BLaER1 (cell line): ENCODE measurements at regions not wholly inside any gene's neighbourhood (a gene's known extent, or its start where the extent isn't known, plus 50 kb on each side); places are given as distances from the start of the nearest gene placed in this dataset.

Source experiments
- H3K27ac ChIP-seq: shearing (Covaris generic); formaldehyde crosslinking; 2 replicates; pipeline ENCODE4 v1.8.1; 2022
- H3K27me3 ChIP-seq: shearing (Covaris generic); formaldehyde crosslinking; 2 replicates; pipeline ENCODE4 v1.8.1; 2022
- H3K36me3 ChIP-seq: shearing (Covaris generic); formaldehyde crosslinking; 2 replicates; pipeline ENCODE4 v1.8.1; 2022
- H3K4me1 ChIP-seq: shearing (Covaris generic); formaldehyde crosslinking; 2 replicates; pipeline ENCODE4 v1.8.1; 2022
- H3K4me2 ChIP-seq: shearing (Covaris generic); formaldehyde crosslinking; 2 replicates; pipeline ENCODE4 v1.8.1; 2022
- H3K4me3 ChIP-seq: shearing (Covaris generic); formaldehyde crosslinking; 2 replicates; pipeline ENCODE4 v1.8.1; 2022
- H3K9ac ChIP-seq: shearing (Covaris generic); formaldehyde crosslinking; 2 replicates; pipeline ENCODE4 v1.8.1; 2022
- H3K9me3 ChIP-seq: shearing (Covaris generic); formaldehyde crosslinking; 2 replicates; pipeline ENCODE4 v1.8.1; 2022
- H4K20me1 ChIP-seq: shearing (Covaris generic); formaldehyde crosslinking; 2 replicates; pipeline ENCODE4 v1.8.1; 2022
- Cebpa-rat ChIP-seq: shearing (Covaris generic); IDR thresholded peaks from 2 replicates; pipeline ENCODE4 v1.8.1; 2022

GRCh38 chr18:22844628-22845027, 88.5 kb upstream of the RBBP8 start:
- Histone ChIP-seq H3K27ac (no peak overlapping the region), H3K4me1 (peaks cover 15% of the 10 kb centered on the region), H3K36me3 (no peaks in the 10 kb centered on the region), H3K27me3 (no peaks in the 10 kb centered on the region), H4K20me1 (no peaks in the 10 kb centered on the region), H3K4me2 (no peak overlapping the region), H3K9ac (no peak overlapping the region), H3K4me3 (no peak overlapping the region), H3K9me3 (no peaks in the 10 kb centered on the region)
- no peak for TF ChIP-seq Cebpa-rat

- Histone ChIP-seq H3K9ac (no peak overlapping the region), H4K20me1 (no peaks in the 10 kb centered on the region), H3K27me3 (no peaks in the 10 kb centered on the region), H3K27ac (no peak overlapping the region), H3K4me1 (peaks cover 15% of the 10 kb centered on the region), H3K4me2 (no peak overlapping the region), H3K4me3 (no peak overlapping the region), H3K9me3 (no peaks in the 10 kb centered on the region), H3K36me3 (no peaks in the 10 kb centered on the region)
- no peak for TF ChIP-seq Cebpa-rat
Observed at GRCh38 chr18:22846088-22846683, 86.9 kb upstream of the RBBP8 start.

- Histone ChIP-seq H3K4me2 (no peak overlapping the region), H3K9ac (no peak overlapping the region), H3K4me3 (no peak overlapping the region), H3K27me3 (no peaks in the 10 kb centered on the region), H3K9me3 (no peaks in the 10 kb centered on the region), H3K27ac (no peak overlapping the region), H3K4me1 (peaks cover 15% of the 10 kb centered on the region), H3K36me3 (no peaks in the 10 kb centered on the region), H4K20me1 (no peaks in the 10 kb centered on the region)
- TF ChIP-seq Cebpa-rat: no peak
Observed at GRCh38 chr18:22846697-22847096, 86.4 kb upstream of the RBBP8 start.

GRCh38 chr18:22847392-22847791, 85.7 kb upstream of the RBBP8 start:
- Histone ChIP-seq H3K27ac (no peak overlapping the region), H3K4me3 (no peak overlapping the region), H3K4me2 (peak overlapping the region; percentile 33), H3K9ac (no peak overlapping the region), H3K4me1 (peaks cover 15% of the 10 kb centered on the region), H3K36me3 (no peaks in the 10 kb centered on the region), H4K20me1 (no peaks in the 10 kb centered on the region), H3K27me3 (no peaks in the 10 kb centered on the region), H3K9me3 (no peaks in the 10 kb centered on the region)
- TF ChIP-seq Cebpa-rat: no peak

GRCh38 chr18:22847867-22848451, 85.2 kb upstream of the RBBP8 start:
- TF ChIP-seq Cebpa-rat: no peak
- Histone ChIP-seq H3K4me1 (peaks cover 15% of the 10 kb centered on the region), H3K27ac (no peak overlapping the region)

GRCh38 chr18:22848615-22849014, 84.5 kb upstream of the RBBP8 start:
- no peak overlapping the region for H3K9ac ChIP-seq
- no peaks in the 10 kb centered on the region for H4K20me1 ChIP-seq
- TF ChIP-seq Cebpa-rat: no peak
- H3K27me3 ChIP-seq: no peaks in the 10 kb centered on the region
- peaks cover 15% of the 10 kb centered on the region for H3K4me1 ChIP-seq
- H3K9me3 ChIP-seq: no peaks in the 10 kb centered on the region
- H3K36me3 ChIP-seq: no peaks in the 10 kb centered on the region
- H3K4me2 ChIP-seq: no peak overlapping the region
- H3K27ac ChIP-seq: no peak overlapping the region
- H3K4me3 ChIP-seq: no peak overlapping the region

More at GRCh38 chr18:22847867-22848451, 85.2 kb upstream of the RBBP8 start:
- Histone ChIP-seq H4K20me1 (no peaks in the 10 kb centered on the region), H3K27me3 (no peaks in the 10 kb centered on the region), H3K4me2 (peak overlapping the region; percentile 33), H3K36me3 (no peaks in the 10 kb centered on the region), H3K4me3 (no peak overlapping the region), H3K9ac (no peak overlapping the region), H3K9me3 (no peaks in the 10 kb centered on the region)

GRCh38 chr18:22856870-22857269, 76.3 kb upstream of the RBBP8 start:
- Histone ChIP-seq H3K27ac (no peak overlapping the region), H3K27me3 (no peaks in the 10 kb centered on the region), H4K20me1 (no peaks in the 10 kb centered on the region), H3K4me3 (no peak overlapping the region), H3K9me3 (no peaks in the 10 kb centered on the region), H3K4me1 (no peaks in the 10 kb centered on the region), H3K9ac (no peak overlapping the region), H3K36me3 (no peaks in the 10 kb centered on the region), H3K4me2 (no peak overlapping the region)
- no peak for TF ChIP-seq Cebpa-rat

- Histone ChIP-seq H3K4me1 (no peaks in the 10 kb centered on the region), H3K4me3 (no peak overlapping the region), H3K36me3 (no peaks in the 10 kb centered on the region), H3K4me2 (no peak overlapping the region), H3K9ac (no peak overlapping the region), H3K27ac (no peak overlapping the region), H3K9me3 (no peaks in the 10 kb centered on the region), H3K27me3 (no peaks in the 10 kb centered on the region), H4K20me1 (no peaks in the 10 kb centered on the region)
- TF ChIP-seq Cebpa-rat: no peak
Observed at GRCh38 chr18:22858121-22858520, 75.0 kb upstream of the RBBP8 start.

- no peaks in the 10 kb centered on the region for H4K20me1 ChIP-seq
- no peaks in the 10 kb centered on the region for H3K9me3 ChIP-seq
- no peak overlapping the region for H3K4me3 ChIP-seq
- H3K36me3 ChIP-seq: no peaks in the 10 kb centered on the region
- no peak overlapping the region for H3K9ac ChIP-seq
- H3K27me3 ChIP-seq: no peaks in the 10 kb centered on the region
- no peak for TF ChIP-seq Cebpa-rat
- no peak overlapping the region for H3K27ac ChIP-seq
- no peak overlapping the region for H3K4me2 ChIP-seq
- H3K4me1 ChIP-seq: no peaks in the 10 kb centered on the region
Observed at GRCh38 chr18:22860807-22861206, 72.3 kb upstream of the RBBP8 start.

- Histone ChIP-seq H3K9me3 (no peaks in the 10 kb centered on the region), H3K27ac (no peak overlapping the region), H4K20me1 (no peaks in the 10 kb centered on the region), H3K9ac (no peak overlapping the region), H3K4me2 (no peak overlapping the region), H3K27me3 (no peaks in the 10 kb centered on the region), H3K4me3 (no peak overlapping the region), H3K36me3 (no peaks in the 10 kb centered on the region), H3K4me1 (no peaks in the 10 kb centered on the region)
- TF ChIP-seq Cebpa-rat: no peak
Observed at GRCh38 chr18:22865354-22866116, 67.6 kb upstream of the RBBP8 start.
